ENCODE measurements at regions not wholly inside any gene's neighbourhood (a gene's known extent, or its start where the extent isn't known, plus 50 kb on each side); places are given as distances from the start of the nearest gene placed in this dataset.

GRCh38 chr13:88086577-88086976 is 415.4 kb downstream of the SLITRK5 start:
- DNase-seq (ENCODE audit: low read depth) = no peak
- TF ChIP-seq CTCF (conservative IDR thresholded peaks at IDR 0.05; ENCODE audit: low read depth, low read length) = no peak
- no peak overlapping the region for H3K4me3 ChIP-seq (ENCODE audit: low read depth, low read length)

GRCh38 chr13:88097541-88097940 is 426.4 kb downstream of the SLITRK5 start:
- TF ChIP-seq CTCF (conservative IDR thresholded peaks at IDR 0.05; ENCODE audit: low read depth, low read length) = no peak
- DNase-seq (ENCODE audit: low read depth) = no peak
- H3K4me3 ChIP-seq (ENCODE audit: low read depth, low read length) = no peak overlapping the region

GRCh38 chr13:88103824-88104223 is 432.7 kb downstream of the SLITRK5 start:
- H3K4me3 ChIP-seq (ENCODE audit: low read depth, low read length) = no peak overlapping the region
- DNase-seq (ENCODE audit: low read depth) = no peak
- no peak for TF ChIP-seq CTCF (conservative IDR thresholded peaks at IDR 0.05; ENCODE audit: low read depth, low read length)

- no peak overlapping the region for H3K4me3 ChIP-seq (ENCODE audit: low read depth, low read length)
- no peak for DNase-seq (ENCODE audit: low read depth)
- TF ChIP-seq CTCF (conservative IDR thresholded peaks at IDR 0.05; ENCODE audit: low read depth, low read length) = no peak
Measured at GRCh38 chr13:88104576-88104975, 433.4 kb downstream of the SLITRK5 start.

- no peak overlapping the region for H3K4me3 ChIP-seq (ENCODE audit: low read depth, low read length)
- TF ChIP-seq CTCF (conservative IDR thresholded peaks at IDR 0.05; ENCODE audit: low read depth, low read length) = no peak
- no peak for DNase-seq (ENCODE audit: low read depth)
Measured at GRCh38 chr13:88107570-88107969, 436.4 kb downstream of the SLITRK5 start.

GRCh38 chr13:88112526-88112925 is 441.4 kb downstream of the SLITRK5 start:
- TF ChIP-seq CTCF (conservative IDR thresholded peaks at IDR 0.05; ENCODE audit: low read depth, low read length) = no peak
- H3K4me3 ChIP-seq (ENCODE audit: low read depth, low read length) = no peak overlapping the region
- no peak for DNase-seq (ENCODE audit: low read depth)

GRCh38 chr13:88115976-88116375 is 444.8 kb downstream of the SLITRK5 start:
- TF ChIP-seq CTCF (conservative IDR thresholded peaks at IDR 0.05; ENCODE audit: low read depth, low read length) = no peak
- H3K4me3 ChIP-seq (ENCODE audit: low read depth, low read length) = no peak overlapping the region
- no peak for DNase-seq (ENCODE audit: low read depth)

Measured in epithelial cell of proximal tubule (primary cell).